ENCODE measurements at regions not wholly inside any gene's neighbourhood (a gene's known extent, or its start where the extent isn't known, plus 50 kb on each side); places are given as distances from the start of the nearest gene placed in this dataset.

DNA sequence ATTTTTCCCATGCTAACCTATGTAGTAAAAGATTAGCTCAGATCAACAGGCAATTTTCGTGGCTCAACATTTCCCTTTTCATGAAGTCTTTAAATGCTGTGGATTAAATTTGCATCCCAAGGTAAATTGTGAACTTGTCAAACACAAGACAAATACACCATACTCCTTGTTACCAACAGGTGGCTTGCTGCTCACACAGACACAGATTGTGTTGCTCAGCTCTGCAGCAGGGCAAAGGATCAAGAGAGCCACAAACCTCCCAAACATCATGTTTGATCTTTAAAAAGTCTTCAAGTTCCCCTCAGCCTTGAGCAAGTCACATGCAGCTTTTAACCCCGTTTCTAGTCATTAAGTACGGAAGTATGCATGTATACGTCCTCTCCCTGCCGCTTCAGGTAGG lies 119.6 kb upstream of the CNTNAP4 start:
- TF ChIP-seq, protein P1, sequence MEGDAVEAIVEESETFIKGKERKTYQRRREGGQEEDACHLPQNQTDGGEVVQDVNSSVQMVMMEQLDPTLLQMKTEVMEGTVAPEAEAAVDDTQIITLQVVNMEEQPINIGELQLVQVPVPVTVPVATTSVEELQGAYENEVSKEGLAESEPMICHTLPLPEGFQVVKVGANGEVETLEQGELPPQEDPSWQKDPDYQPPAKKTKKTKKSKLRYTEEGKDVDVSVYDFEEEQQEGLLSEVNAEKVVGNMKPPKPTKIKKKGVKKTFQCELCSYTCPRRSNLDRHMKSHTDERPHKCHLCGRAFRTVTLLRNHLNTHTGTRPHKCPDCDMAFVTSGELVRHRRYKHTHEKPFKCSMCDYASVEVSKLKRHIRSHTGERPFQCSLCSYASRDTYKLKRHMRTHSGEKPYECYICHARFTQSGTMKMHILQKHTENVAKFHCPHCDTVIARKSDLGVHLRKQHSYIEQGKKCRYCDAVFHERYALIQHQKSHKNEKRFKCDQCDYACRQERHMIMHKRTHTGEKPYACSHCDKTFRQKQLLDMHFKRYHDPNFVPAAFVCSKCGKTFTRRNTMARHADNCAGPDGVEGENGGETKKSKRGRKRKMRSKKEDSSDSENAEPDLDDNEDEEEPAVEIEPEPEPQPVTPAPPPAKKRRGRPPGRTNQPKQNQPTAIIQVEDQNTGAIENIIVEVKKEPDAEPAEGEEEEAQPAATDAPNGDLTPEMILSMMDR (IDR thresholded peaks at IDR 0.05; ENCODE audit: control extremely low read depth, extremely low read depth) = no peak
- H3K9me3 ChIP-seq (ENCODE audit: control insufficient read depth in 4 of 4, insufficient read depth in 3 of 4, low read length in 3 of 4) = no peaks in the 10 kb centered on the region
- 65 to 79% methylated on average over 5 of the region's 5 CpGs for WGBS, 2 donors

DNA sequence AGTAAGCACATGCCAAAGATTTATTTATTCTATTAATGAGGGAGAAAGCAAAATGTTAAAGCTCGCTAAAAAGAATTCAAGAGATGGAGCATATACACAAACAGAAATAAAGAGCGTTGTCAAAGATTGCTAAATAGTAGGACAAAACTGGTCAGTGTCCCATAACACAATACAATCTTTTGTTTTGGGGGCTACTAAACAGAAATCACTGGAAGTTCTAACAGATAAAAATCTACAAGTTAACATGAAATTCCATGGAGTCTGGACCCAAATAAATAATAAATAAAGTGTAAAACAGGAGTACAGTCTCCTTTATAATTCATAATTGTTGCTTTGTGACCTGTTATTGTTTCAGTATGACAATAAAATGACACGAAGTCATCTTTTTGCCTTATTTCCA lies 115.2 kb upstream of the CNTNAP4 start:
- Histone ChIP-seq H3K9ac (ENCODE audit: insufficient read depth in 1 of 2, low read length in 2 of 2) (no peak overlapping the region), H3K4me3 (no peak overlapping the region), H3K36me3 (ENCODE audit: control insufficient read depth in 4 of 4, insufficient read depth in 4 of 4, low read length in 4 of 4) (no peaks in the 10 kb centered on the region), H3K4me1 (ENCODE audit: control insufficient read depth in 5 of 5, insufficient read depth in 5 of 5, low read length in 5 of 5) (no peaks in the 10 kb centered on the region), H3K9me3 (ENCODE audit: control insufficient read depth in 4 of 4, insufficient read depth in 3 of 4, low read length in 3 of 4) (no peaks in the 10 kb centered on the region), H3K27ac (ENCODE audit: low read depth in 1 of 2, low read length in 1 of 2) (no peak overlapping the region), H3K27me3 (ENCODE audit: control insufficient read depth in 3 of 3, insufficient read depth in 3 of 3, low read length in 2 of 3) (no peaks in the 10 kb centered on the region)
- TF ChIP-seq, protein P1 (IDR thresholded peaks at IDR 0.05; ENCODE audit: control extremely low read depth, extremely low read depth) = no peak
- DNase-seq (no peak), ATAC-seq (ENCODE audit: insufficient read depth, low FRiP score) (no peak)
- 66 to 87% methylated on average over 3 of the region's 3 CpGs for WGBS, 2 donors

More for the DNA sequence above, 119.6 kb upstream of the CNTNAP4 start:
- H3K9ac ChIP-seq (ENCODE audit: insufficient read depth in 1 of 2, low read length in 2 of 2) = no peak overlapping the region
- no peaks in the 10 kb centered on the region for H3K36me3 ChIP-seq (ENCODE audit: control insufficient read depth in 4 of 4, insufficient read depth in 4 of 4, low read length in 4 of 4)
- H3K27me3 ChIP-seq (ENCODE audit: control insufficient read depth in 3 of 3, insufficient read depth in 3 of 3, low read length in 2 of 3) = no peaks in the 10 kb centered on the region
- H3K27ac ChIP-seq (ENCODE audit: low read depth in 1 of 2, low read length in 1 of 2) = no peak overlapping the region
- ATAC-seq (ENCODE audit: insufficient read depth, low FRiP score) (no peak), DNase-seq (no peak)
- H3K4me3 ChIP-seq = no peak overlapping the region
- no peaks in the 10 kb centered on the region for H3K4me1 ChIP-seq (ENCODE audit: control insufficient read depth in 5 of 5, insufficient read depth in 5 of 5, low read length in 5 of 5)

DNA sequence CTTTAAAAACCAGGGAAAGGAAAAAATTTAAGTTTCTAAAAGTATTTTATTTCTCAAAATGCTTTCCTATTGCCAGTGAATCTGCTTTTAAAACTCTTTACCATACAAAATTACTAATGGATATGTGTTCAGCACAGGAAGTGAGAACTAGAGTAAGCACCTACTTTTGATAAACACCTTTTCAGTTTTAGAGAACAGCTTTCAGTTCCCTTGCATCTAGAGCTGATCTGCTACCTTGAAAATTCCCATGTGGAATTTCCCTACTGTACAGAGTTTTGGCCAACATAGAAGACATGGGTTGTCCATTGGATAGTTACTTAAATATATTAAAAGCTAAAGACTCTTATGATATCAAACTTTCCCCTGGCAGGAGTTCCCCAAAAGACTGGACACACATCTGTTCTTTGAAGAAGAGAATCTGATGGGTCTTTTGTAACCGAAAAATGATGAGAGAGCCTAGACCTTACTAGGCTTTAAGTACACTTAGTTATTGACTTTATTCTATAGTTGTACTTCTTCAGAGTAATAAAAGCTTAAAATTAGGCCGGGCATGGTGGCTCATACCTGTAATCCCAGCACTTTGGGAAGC lies 112.1 kb upstream of the CNTNAP4 start:
- no peak overlapping the region for H3K4me3 ChIP-seq
- H3K27me3 ChIP-seq (ENCODE audit: control insufficient read depth in 3 of 3, insufficient read depth in 3 of 3, low read length in 2 of 3) = no peaks in the 10 kb centered on the region
- no peak for DNase-seq
- no peaks in the 10 kb centered on the region for H3K4me1 ChIP-seq (ENCODE audit: control insufficient read depth in 5 of 5, insufficient read depth in 5 of 5, low read length in 5 of 5)
- H3K9ac ChIP-seq (ENCODE audit: insufficient read depth in 1 of 2, low read length in 2 of 2) = no peak overlapping the region
- no peak overlapping the region for H3K27ac ChIP-seq (ENCODE audit: low read depth in 1 of 2, low read length in 1 of 2)
- no peaks in the 10 kb centered on the region for H3K36me3 ChIP-seq (ENCODE audit: control insufficient read depth in 4 of 4, insufficient read depth in 4 of 4, low read length in 4 of 4)
- TF ChIP-seq, protein P1 (IDR thresholded peaks at IDR 0.05; ENCODE audit: control extremely low read depth, extremely low read depth) = no peak
- no peaks in the 10 kb centered on the region for H3K9me3 ChIP-seq (ENCODE audit: control insufficient read depth in 4 of 4, insufficient read depth in 3 of 4, low read length in 3 of 4)
- ATAC-seq (ENCODE audit: insufficient read depth, low FRiP score) = no peak
- WGBS, 2 donors = 87 to 90% methylated on average over 2 of the region's 2 CpGs

DNA sequence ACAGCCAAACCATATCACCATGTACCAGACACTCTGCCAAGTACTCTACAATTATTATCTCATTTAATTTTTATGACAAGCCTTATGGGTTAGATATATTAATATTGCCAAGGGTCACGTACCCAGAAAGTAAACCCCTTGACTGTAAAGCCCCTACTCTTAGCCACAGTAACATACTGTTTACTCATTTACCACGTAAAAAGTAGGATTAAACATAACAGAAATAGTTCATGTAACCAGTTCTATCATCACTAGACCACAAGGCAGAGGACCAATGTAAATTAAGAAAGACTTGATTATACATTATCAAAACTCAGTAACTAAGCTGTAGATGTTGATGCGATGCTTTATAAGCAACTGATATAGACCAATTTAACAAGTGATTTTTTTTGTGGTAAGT lies 101.5 kb upstream of the CNTNAP4 start:
- no peak overlapping the region for H3K4me3 ChIP-seq
- no peaks in the 10 kb centered on the region for H3K36me3 ChIP-seq (ENCODE audit: control insufficient read depth in 4 of 4, insufficient read depth in 4 of 4, low read length in 4 of 4)
- no peak for ATAC-seq (ENCODE audit: insufficient read depth, low FRiP score)
- TF ChIP-seq, protein P1 (IDR thresholded peaks at IDR 0.05; ENCODE audit: control extremely low read depth, extremely low read depth) = no peak
- H3K9me3 ChIP-seq (ENCODE audit: control insufficient read depth in 4 of 4, insufficient read depth in 3 of 4, low read length in 3 of 4) = peaks cover 0 to 2% (median 0%) of the 10 kb centered on the region in 4 donors
- no peaks in the 10 kb centered on the region for H3K27me3 ChIP-seq (ENCODE audit: control insufficient read depth in 3 of 3, insufficient read depth in 3 of 3, low read length in 2 of 3)
- H3K27ac ChIP-seq (ENCODE audit: low read depth in 1 of 2, low read length in 1 of 2) = no peak overlapping the region
- no peak overlapping the region for H3K9ac ChIP-seq (ENCODE audit: insufficient read depth in 1 of 2, low read length in 2 of 2)
- DNase-seq = no peak
- H3K4me1 ChIP-seq (ENCODE audit: control insufficient read depth in 5 of 5, insufficient read depth in 5 of 5, low read length in 5 of 5) = no peaks in the 10 kb centered on the region
- 71 to 78% methylated on average over 3 of the region's 3 CpGs for WGBS, 2 donors
